ENCODE measurements at regions not wholly inside any gene's neighbourhood (a gene's known extent, or its start where the extent isn't known, plus 50 kb on each side); places are given as distances from the start of the nearest gene placed in this dataset.

DNA sequence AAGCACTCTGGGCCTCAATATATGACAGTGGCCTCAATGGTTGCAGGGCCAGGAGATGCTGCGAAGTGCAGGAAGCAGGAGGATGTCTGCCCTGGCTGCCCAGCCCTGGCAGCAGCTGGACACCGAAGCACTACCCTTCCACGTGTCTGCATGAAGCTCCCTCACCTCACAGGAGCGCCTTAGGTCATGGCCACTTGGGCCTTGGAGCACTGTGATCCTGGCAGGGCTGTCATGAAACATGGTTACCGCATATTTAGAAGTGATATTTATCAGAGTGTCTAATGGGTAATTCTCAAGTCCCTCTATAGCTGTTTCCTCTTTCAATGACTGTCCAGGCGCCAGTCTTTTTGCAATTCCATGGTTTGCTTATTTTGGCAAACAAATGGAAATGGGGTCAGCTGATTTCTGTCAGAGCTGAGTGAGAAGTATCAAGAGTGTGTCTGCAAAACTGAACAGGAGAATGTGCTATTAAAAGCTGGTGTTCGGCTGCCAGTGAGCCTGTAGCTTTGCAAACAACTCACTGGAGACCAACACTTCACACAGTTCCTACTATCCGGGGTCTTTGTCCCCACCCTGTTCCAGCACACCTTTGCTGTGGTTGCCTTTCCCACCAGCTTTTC, 285.9 kb downstream of the KIF4B start:
- DNase-seq, result no peak

DNA sequence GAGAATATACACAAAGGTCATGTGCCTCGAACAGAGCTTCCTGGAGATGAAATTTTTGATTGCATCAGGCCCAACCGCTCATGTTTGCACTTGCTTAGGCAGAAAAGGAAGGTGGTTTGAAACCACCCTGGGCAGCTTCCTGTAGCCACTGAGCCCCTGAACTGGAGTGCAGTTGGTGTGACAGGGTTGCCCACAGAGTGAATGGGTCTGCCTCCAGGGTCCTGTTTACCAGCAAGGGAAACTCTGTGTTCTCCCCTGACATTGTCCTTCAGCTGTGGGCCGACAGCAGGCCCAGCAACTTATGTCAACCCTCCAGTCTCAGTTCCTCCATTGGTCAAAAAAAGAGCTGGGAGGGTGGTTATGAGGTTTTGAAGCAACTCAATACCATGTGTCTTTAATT, 289.6 kb downstream of the KIF4B start:
- no peak for DNase-seq

DNA sequence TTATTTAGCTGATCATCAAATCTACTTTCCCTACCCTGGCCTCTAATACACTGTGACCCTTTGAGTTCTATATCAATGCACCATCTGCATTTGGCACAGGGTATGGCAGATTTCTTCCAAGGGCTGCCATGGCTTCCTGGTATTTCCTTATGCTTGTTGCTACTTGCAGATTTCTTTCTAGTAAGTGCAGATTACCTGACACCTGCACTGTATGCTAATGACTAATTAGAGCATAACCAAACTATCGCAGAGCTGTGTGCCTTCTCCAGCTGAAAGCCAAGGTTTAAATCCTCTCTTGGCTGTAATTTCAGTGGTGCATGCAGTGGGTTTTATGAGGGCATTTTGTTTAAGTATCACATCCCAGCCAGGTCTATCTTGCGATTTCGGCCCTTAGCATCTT, 293.7 kb downstream of the KIF4B start:
- no peak for DNase-seq

DNA sequence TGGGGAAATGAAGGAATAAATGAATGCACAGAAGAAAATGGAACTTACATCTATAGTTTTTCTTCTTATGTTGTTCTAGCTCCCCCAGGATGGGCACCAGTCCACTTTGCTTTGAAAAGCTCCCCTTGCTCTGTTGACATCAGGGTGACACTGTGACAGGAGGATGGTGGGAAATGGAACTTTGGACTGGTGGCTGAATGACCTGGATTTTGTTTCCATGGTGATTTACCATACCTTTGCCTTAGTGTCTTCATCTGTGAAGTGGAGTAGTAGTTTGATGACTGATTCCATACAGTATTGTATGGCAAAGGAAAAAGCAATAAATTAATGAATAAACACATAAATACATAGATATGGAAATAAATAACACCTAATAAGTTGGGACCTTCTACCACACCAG, 294.7 kb downstream of the KIF4B start:
- no peak for DNase-seq

DNA sequence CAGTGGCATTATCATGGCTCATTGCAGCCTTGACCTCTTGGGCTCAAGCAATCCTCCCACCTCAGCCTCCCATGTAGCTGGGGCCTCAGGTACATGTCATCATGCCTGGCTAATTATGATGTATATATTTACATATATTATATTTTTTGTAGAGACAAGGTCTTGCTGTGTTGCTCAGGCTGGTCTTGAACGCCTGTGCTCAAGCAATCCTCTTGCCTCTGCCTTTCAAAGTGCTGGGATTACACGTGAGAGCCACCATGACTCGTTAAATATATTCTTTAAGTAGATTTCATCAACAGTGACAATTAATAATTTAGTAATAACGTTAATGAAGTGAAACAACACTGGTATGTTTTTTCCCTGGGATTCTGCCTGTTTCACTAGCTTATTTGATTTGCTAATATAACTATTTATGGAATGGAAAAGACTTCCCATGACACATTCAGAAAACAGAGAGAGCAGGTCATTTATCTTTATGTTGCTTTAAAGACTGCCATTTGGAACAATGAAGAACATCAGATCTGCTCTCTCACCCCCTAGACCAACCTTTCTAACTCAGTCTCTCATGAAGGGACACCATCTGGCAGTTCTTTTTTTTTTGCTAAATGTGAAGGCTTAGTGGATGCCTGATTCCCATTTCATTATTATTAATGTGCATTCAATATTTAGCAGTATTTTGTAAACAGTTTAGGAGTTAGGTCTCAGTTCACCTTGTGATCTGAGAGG, 295.6 kb downstream of the KIF4B start:
- no peak for DNase-seq

DNA sequence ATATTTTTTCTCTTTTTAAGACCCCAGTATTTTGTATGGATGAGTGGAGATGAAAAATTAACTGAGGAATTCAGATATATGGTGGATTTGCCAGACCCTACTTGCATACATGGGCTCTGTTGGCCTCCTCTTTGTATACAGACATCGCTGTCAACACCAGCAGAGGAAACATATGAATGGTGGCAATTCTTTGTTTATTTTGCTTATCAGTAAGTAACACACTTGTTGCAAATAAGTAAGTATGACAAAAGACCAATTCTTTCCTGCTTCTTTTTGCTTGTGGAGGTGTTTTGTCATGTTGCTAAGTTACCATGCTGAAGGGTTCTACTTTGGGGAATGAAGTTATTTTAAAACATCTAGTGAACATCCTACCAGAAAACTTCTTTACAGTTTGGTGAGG, 298.2 kb downstream of the KIF4B start:
- no peak for DNase-seq

DNA sequence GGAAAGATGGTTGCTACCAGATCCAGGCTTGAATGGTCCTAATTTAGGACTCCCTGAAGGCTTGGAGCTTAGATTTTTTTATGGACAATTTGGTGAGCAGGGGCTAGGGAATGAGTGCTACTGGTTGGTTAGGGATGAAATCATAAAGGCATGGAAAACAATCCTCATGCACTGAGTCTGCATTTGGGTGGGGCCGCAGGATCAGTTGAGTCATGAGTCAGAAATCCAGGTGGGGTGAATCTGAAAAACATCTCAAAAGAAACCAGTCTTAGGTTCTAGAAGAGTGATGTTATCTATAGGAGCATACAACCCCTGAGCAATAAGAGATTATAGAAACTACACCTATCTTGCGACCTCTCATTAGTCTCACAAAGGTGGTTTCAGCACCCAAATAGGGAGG, 300.0 kb downstream of the KIF4B start:
- no peak for DNase-seq

DNA sequence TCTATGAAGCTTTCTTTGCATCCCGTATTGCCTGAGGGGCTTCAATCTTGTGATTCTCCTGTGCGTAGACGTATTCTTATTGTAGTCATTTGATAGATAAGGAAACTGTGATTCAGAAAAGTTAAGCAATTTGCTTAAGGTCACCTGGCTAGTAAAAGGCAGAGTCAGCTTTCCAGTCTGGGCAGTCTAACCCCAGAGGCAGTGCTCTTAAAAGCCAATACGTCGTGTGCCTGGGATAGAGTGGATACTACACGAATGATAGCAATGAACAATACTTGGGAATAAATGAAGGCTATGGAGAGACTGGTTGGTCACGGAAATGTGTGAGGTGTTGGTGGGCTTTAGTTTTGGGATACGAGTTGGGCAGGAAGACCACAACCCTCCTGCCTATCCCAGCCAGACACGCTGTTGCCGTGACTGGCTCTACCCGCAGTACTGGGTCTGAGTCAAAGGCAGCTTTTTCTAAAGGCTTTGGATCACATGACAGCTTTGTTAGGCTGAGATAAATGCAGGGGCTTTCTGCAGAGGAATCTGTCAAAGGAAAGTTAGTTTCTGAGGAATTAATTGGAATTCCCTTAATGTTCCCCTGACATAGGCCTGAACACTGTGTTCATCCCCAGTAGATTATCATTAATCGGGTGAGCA, 302.6 kb downstream of the KIF4B start:
- no peak for DNase-seq

DNA sequence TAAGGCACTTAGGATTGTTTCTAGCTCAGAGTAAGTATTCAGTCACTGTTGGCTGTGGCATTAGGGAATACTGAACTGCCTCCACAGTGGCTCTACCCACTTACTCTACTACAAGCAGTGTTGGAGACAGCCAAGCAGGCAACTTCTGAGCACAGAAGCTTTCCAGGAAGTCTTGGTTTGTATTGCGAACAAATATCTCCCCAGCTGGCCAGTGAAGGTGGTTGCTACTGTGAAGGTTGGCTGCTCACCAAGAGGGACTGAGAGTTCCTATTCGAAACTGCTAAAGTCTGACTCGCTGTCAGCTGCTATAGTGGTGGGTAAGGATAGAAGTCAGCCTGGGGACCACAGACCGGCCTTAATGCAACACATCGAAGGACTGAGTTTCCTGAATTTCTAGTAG, 319.1 kb downstream of the KIF4B start:
- DNase-seq, result no peak

DNA sequence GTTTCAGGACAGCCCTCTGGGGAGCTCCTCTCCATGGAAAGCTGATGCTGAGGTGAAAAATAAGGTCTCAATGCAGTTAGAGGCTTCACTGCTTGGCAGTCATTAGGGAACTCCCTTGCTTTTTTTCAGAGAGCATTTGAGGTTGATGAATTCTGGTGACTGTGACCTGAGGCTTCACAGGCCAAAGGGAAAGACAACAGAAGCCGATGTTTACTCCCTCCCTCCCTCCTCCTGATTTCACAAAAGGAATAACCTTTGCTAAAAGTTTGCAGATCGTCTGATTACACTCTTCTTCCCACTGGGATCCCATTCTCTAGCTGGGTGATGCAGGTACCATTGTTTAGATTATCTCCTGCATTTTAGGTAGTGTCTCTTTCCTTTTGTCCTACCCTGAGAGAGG, 329.4 kb downstream of the KIF4B start:
- no peak for DNase-seq

DNA sequence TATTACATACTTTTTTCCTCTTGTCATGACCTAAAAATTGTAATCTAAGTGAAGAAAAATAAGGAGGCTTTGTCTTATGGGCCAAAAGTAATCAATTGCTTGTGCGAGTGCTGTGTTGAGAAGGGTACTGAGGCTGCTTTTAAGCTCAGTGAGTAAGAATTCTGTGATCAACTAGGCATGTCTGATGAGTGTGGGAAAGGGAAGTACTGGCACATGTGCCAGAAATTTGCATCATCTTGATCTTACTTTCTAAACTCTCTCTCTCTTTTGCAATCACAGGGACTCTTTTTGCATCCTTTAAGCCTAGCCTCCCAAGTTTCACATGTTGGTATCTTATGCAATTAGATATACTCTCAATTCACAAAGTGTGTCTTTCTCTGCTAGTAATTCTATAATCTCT, 329.9 kb downstream of the KIF4B start:
- no peak for DNase-seq

DNA sequence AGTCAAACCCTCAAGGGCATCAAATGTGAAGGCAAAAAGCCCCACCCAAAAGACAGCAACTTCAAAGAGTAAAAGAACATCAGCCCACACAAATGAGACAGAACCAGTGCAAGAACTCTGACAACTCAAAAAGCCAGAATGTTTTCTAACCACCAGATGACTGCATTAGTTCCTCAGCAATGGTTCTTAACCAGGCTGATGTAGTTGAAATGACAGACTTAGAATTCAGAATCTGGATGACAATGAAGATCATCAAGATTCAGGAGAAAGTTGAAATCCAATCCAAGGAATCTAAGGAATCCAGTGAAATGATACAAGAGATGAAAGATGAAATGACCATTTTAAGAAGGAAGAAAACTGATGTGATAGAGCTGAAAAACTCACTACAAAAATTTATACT, 339.7 kb downstream of the KIF4B start:
- no peak for DNase-seq

DNA sequence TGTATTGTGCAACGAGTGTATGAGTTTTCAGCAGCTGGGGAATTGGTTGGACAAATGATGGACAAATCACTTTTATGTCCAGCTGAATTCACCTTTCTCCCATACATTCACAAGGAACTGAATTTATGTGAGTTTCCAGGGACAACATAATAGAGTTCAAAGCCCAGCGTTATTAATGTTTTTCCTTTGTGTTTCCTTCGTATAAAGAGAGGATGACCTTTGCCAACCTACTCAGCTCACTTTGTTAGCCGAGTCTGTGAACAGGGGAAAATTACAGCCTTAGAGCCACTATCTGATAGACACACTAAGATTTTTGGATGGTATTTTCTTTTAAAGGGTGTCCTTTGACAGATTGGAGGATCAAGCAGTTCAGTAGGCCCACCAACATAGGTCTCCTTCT, 352.5 kb downstream of the KIF4B start:
- DNase-seq, result no peak

DNA sequence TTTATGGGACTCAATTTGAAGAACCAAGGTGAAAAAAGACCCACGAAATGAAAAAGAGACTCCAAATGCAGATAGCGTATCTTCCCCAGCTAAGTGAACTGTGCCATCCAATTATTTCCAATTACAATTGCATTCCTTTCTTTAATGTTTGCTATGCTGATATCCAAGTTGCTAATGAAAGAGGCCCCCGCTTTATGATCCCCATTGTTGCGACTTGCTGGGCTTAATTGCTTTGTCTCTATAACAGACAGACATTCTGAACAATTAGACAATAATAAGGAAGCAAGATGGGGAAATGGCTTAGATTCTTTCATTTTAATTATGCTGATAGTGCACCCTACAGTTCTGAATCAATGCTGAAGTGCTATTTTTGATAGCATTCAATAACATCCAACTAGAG, 354.3 kb downstream of the KIF4B start:
- DNase-seq, result no peak

DNA sequence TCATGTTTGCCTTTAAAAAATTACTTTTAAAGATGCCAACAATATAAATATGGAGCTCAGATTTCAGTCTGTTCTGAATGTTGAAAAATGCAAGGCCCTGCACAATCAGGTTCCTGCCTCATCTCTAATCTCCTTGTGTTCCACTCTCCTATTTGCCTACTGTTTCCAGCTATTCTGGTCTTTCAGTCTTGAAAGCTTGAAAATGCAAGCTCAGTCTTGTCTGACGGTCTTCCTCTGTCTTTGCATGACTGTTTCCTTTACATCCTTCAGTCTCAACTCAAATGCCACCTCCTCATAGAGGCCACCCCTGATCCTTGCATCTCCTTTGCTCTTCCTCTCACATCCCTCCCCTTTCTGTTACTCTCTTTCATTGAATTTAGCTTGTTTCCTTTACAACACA, 354.9 kb downstream of the KIF4B start:
- DNase-seq, result no peak

DNA sequence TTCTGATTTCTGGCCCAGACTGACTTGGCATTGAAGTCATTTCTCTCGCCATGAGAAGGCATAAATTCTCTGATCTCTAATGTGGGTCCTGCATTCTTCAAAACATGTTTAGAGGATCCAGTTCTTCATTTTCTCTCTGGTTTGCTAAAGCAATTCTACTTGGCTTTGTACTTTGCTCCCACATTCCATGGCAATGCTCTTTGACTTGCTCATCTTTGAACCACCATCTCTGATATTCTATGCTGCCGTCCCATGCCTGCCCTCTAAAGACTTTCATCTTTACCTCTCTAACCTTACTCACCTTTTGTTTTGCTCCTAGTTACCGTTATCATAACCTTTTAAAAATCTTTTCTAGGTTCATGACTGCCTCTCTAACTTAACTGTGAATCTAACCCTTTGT, 366.9 kb downstream of the KIF4B start:
- DNase-seq, result no peak

DNA sequence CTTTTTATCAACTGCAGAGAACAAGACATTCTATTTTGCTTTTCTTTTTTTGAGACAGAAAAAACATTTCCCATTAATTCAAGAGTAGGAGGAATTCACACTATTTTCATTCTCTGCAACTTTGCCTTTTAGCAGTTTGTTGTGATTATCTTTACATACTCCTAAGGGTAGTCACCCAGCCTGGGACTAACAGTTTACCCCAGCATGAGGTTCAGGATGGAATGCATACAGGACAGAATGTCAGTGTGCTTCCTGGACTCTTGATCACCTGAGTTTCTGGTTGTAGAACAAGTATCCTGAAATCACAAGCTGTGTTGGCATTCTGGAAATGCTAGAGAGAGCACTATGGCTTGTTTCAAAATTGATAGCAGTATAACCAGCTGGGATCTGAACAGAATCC, 368.1 kb downstream of the KIF4B start:
- DNase-seq, result no peak

DNA sequence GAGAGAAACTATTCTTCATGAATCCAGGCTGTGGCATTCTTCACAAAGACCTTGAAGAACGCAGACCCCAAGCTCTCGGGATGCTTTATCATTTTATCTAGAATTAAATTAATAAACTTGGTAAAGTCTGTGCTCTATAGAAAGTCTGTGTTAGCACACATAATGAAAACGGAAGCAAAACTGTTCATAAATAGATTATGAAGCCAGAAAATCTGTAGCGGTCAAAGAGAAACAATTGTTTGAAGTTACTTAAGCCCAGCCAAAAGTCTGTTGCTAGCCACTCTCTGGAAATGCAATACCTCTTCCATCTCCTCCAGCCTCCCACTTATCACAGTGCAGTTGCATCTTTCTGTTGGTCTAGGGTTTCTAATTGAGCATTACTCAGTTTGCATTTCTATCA, 375.9 kb downstream of the KIF4B start:
- no peak for DNase-seq

DNA sequence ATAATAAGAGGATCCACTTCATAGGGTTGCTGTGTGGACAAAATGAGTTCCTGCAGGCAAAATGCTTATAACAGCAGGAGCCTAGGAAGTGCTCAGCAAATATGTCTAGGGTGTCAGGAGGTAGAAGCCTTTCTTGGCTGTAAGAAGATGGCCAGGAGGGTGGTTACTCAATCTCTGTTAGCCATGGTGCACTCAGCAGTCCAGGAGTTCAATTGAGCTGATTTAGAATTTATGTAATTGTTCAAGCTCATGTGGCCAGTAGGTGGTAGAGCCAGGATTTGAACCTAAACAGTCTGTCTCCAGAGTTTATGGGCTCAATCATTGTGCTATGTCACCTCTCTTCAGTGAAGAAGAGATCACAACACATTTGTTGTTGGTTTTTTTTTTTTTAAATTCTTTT, 381.2 kb downstream of the KIF4B start:
- no peak for DNase-seq

DNA sequence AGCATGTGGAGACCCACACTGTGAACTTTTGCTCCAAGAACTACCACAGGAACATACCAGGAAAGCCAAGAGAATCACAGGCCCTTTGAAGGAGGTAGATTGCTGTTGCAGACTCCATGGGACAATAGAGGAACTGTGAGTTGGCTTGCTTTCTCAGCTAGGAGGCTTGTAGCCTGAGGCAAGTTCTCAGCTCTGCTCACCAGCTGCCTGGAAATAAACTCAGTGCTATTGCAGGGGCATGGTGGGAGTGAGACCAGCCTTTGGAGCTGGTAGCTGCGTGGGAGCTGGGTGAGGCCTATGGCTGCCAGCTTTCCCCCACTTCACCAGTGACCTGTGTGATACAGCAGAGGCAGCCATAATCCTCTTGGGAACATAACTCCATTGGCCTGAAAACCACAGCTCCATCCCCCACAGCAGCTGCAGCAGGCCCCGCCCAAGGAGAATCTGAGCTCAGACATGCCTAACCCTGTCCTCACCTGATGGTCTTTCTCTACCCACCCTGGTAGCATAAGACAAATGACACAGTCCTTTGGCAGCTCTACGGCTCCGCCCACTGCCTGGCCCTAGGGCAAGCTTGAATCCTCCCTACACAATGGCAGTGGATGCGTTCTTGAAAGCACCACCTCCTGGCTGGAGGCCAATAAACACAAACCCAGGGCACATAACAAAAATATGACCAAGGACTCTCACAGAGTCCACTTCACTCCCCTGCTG, 389.5 kb downstream of the KIF4B start:
- DNase-seq, result no peak

DNA sequence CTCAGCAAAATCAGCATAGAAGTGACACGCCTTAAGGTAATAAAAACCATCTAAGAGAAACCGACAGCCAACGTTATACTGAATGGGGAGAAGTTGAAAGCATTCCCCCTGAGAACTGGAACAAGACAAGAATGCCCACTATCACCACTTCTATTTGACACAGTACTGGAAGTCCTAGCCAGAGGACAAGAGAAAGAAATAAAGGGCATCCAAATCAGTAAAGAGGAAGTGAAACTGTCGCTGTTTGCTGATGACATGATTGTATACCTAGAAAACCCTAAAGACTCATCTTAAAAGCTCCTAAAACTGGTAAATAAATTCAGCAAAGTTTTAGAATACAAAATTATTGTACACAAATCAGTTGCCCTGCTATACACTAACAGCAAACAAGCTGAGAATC, 393.3 kb downstream of the KIF4B start:
- no peak for DNase-seq

DNA sequence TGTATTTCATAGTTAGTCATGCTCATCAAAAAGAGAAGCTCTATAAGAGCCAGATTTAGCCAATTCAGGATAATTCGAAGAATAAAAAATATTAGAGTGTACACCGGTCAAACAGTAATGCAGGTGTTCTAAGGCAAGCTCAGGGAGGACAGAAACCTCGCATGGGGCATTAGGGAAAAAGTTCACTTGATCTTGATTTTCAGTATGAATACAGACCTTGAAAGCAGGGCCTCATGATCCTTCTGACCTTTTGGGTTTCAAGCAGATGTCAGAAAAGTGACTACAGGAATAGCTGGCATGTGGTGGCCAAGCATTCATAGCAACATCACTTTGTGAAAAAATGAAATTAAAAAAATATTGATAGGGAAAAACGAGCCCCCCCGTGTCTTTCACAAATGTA, 394.9 kb downstream of the KIF4B start:
- DNase-seq, result no peak

DNA sequence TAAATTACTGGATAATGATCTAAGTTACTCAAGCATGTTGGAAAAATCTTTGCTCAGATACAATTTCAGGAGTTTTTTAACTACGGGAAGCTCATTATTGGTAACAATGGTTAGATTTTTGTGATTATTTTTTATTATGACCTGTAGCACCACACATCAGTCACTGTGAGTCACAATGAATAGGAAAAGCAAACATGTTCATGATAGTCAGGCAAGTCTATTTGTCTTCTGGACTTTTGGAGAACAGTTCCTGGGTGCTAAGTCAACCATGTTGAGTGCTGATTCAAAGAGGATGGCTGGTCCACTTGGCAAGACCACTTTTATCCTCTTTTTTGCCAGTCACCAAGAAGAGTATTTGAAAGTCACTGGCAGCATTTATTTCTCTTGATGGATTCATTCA, 403.2 kb downstream of the KIF4B start:
- DNase-seq, result no peak
